HUES6 (cell line): ENCODE measurements at regions not wholly inside any gene's neighbourhood (a gene's known extent, or its start where the extent isn't known, plus 50 kb on each side); places are given as distances from the start of the nearest gene placed in this dataset.

Experiments used
- H3K27ac ChIP-seq: 2 replicates; pipeline ENCODE4 v1.7.0; 2013; ENCODE audit warnings: low read depth, mild to moderate bottlenecking, low read length, inconsistent platforms
- H3K27me3 ChIP-seq: 2 replicates; pipeline ENCODE4 v1.6.1; 2013; ENCODE audit warnings: low read length; ENCODE audit not compliant: control insufficient read depth, insufficient read depth
- H3K36me3 ChIP-seq: 2 replicates; pipeline ENCODE4 v1.6.1; 2013; ENCODE audit warnings: low read length; ENCODE audit not compliant: control insufficient read depth, insufficient read depth
- H3K4me1 ChIP-seq: 2 replicates; pipeline ENCODE4 v1.6.1; 2013; ENCODE audit warnings: low read length; ENCODE audit not compliant: control insufficient read depth, insufficient read depth
- H3K4me3 ChIP-seq: 2 replicates; pipeline ENCODE4 v1.5.1; 2013; ENCODE audit warnings: low read depth, low read length
- H3K9ac ChIP-seq: one replicate; pipeline ENCODE4 v1.6.1; 2013; ENCODE audit warnings: mild to moderate bottlenecking, low read length
- H3K9me3 ChIP-seq: 2 replicates; pipeline ENCODE4 v1.6.1; 2013; ENCODE audit warnings: low read depth, low read length; ENCODE audit not compliant: control insufficient read depth, insufficient read depth

- no peak overlapping the region for H3K27ac ChIP-seq
- no peak overlapping the region for H3K9ac ChIP-seq
- no peaks in the 10 kb centered on the region for H3K9me3 ChIP-seq
- H3K4me1 ChIP-seq, result peaks cover 6% of the 10 kb centered on the region
- no peak overlapping the region for H3K4me3 ChIP-seq
- H3K36me3 ChIP-seq, result no peaks in the 10 kb centered on the region
- peaks cover 5% of the 10 kb centered on the region; the same call in 1 of the 2 replicates for H3K27me3 ChIP-seq
Observed at GRCh38 chr10:78813526-78813925, 255.2 kb upstream of the ZMIZ1 start.

- Histone ChIP-seq H3K9me3 (no peaks in the 10 kb centered on the region), H3K27ac (no peak overlapping the region), H3K27me3 (peaks cover 5% of the 10 kb centered on the region; the same call in 1 of the 2 replicates), H3K9ac (no peak overlapping the region), H3K4me1 (peaks cover 6% of the 10 kb centered on the region), H3K4me3 (no peak overlapping the region), H3K36me3 (no peaks in the 10 kb centered on the region)
Observed at GRCh38 chr10:78813998-78814399, 254.8 kb upstream of the ZMIZ1 start.

DNA sequence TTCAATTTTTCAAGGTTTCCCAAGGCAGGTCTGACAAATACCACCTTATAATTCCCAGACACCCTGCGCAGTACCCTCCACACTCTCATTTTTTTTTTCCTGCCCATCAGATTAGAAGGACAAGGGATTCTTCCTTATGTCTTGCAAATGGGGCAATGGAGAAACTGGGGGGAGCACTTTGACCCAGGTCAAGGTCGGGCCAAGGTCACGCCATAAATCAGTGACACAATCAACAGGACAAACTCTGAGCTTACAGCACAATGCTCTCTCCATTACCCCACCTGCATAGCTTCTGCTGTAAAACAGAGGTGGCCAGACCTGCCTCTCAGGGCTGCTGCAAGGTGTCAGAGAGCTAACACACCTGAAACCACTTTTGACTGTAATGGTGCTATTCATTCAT, 254.4 kb upstream of the ZMIZ1 start:
- Histone ChIP-seq H3K9me3 (no peaks in the 10 kb centered on the region), H3K27me3 (peaks cover 5% of the 10 kb centered on the region; the same call in 1 of the 2 replicates), H3K4me3 (no peak overlapping the region), H3K4me1 (peaks cover 6% of the 10 kb centered on the region), H3K27ac (no peak overlapping the region), H3K36me3 (no peaks in the 10 kb centered on the region), H3K9ac (no peak overlapping the region)

DNA sequence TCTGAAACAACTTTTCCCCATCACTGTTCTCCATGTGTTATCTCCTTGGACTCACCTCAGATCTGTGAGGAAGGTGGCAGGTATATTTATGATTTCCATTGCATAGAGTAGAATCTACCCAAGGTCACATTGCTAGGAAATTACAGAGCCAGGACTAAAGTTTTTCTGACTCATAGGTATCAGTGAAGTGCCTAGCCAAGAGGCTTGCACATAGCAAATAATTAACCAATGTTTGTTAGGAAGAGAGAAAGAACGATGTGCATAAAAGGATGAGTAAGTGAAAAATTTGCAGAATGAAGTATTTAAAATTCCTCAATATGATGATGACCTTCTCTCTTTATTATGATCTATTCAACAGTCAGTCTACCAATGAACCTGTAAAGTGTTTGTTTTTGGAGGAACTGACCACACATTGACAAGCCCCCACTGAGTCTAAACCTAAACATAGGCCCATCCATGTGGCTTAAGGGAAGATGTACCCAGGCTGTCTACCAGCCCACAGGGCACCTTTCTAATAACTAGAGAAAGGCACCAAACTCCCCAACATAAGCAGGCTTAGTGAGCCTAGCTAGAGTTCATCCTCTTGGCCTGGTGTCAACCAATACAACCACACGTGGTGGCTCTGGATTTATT, 252.9 kb upstream of the ZMIZ1 start:
- no peaks in the 10 kb centered on the region for H3K36me3 ChIP-seq
- peaks cover 5% of the 10 kb centered on the region; the same call in 1 of the 2 replicates for H3K27me3 ChIP-seq
- no peaks in the 10 kb centered on the region for H3K9me3 ChIP-seq
- H3K27ac ChIP-seq, result no peak overlapping the region
- no peak overlapping the region for H3K4me3 ChIP-seq
- no peak overlapping the region for H3K9ac ChIP-seq
- peaks cover 6% of the 10 kb centered on the region for H3K4me1 ChIP-seq

DNA sequence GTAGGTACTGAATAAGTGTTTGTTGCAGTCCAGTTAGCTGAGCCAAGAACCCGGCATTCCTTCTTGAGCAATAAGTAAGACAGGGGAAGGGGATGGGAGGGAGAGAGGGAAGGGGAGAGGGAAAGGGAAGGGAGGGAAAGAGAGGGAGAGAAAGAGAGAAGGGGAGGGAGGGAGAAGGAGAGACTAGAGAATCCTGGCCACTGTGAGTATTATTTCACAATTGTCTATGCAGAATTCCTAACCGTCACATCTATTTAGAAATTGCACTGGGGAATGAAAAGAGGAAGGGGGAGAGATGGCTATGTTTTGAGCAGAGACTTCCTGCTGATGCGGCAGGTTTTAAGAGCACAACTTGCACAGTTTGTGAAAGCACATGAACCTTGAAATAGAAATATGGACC, 251.4 kb upstream of the ZMIZ1 start:
- no peaks in the 10 kb centered on the region for H3K36me3 ChIP-seq
- peaks cover under 1% of the 10 kb centered on the region; the same call in 1 of the 2 replicates for H3K9me3 ChIP-seq
- H3K9ac ChIP-seq, result no peak overlapping the region
- peaks cover 6% of the 10 kb centered on the region for H3K4me1 ChIP-seq
- H3K27ac ChIP-seq, result no peak overlapping the region
- H3K27me3 ChIP-seq, result no peaks in the 10 kb centered on the region
- no peak overlapping the region for H3K4me3 ChIP-seq

- H3K9me3 ChIP-seq, result peaks cover 4% of the 10 kb centered on the region; the same call in 1 of the 2 replicates
- H3K4me3 ChIP-seq, result no peak overlapping the region
- no peaks in the 10 kb centered on the region for H3K36me3 ChIP-seq
- H3K27me3 ChIP-seq, result no peaks in the 10 kb centered on the region
- H3K9ac ChIP-seq, result no peak overlapping the region
- H3K4me1 ChIP-seq, result peaks cover 6% of the 10 kb centered on the region
- H3K27ac ChIP-seq, result no peak overlapping the region
Observed at GRCh38 chr10:78817804-78818203, 251.0 kb upstream of the ZMIZ1 start.

GRCh38 chr10:78819361-78820006, 249.3 kb upstream of the ZMIZ1 start:
- Histone ChIP-seq H3K4me3 (no peak overlapping the region), H3K27ac (no peak overlapping the region), H3K27me3 (no peaks in the 10 kb centered on the region), H3K4me1 (peaks cover 6% of the 10 kb centered on the region), H3K36me3 (no peaks in the 10 kb centered on the region), H3K9ac (no peak overlapping the region), H3K9me3 (peaks cover 4% of the 10 kb centered on the region; the same call in 1 of the 2 replicates)

- peaks cover 6% of the 10 kb centered on the region for H3K4me1 ChIP-seq
- no peak overlapping the region for H3K4me3 ChIP-seq
- H3K27me3 ChIP-seq, result no peaks in the 10 kb centered on the region
- H3K9ac ChIP-seq, result no peak overlapping the region
- no peaks in the 10 kb centered on the region for H3K36me3 ChIP-seq
- H3K27ac ChIP-seq, result no peak overlapping the region
- H3K9me3 ChIP-seq, result peaks cover 4% of the 10 kb centered on the region; the same call in 1 of the 2 replicates
Observed at GRCh38 chr10:78820007-78820362, 248.8 kb upstream of the ZMIZ1 start.

DNA sequence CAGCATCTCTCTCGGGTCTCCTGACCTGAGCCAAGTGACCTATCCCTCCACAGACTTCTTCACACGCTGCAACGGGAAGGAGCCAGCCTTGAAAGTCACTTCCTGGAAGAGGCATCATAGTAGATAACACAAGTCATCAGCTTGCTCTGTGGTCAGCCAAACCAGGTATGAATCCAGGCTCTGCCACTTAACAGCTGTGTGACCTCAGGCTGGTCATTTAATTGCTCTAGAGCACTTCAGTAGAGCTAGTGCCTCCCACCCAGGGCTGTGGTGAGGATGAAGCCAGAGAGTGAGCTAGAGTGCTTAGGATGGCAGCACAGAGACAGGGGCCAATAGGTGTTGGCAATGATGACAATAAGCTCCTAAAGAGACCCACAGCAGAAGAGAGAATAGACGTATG, 247.7 kb upstream of the ZMIZ1 start:
- Histone ChIP-seq H3K4me1 (peaks cover 6% of the 10 kb centered on the region), H3K27ac (no peak overlapping the region), H3K9me3 (peaks cover 4% of the 10 kb centered on the region; the same call in 1 of the 2 replicates), H3K36me3 (no peaks in the 10 kb centered on the region), H3K27me3 (no peaks in the 10 kb centered on the region), H3K9ac (no peak overlapping the region), H3K4me3 (no peak overlapping the region)

DNA sequence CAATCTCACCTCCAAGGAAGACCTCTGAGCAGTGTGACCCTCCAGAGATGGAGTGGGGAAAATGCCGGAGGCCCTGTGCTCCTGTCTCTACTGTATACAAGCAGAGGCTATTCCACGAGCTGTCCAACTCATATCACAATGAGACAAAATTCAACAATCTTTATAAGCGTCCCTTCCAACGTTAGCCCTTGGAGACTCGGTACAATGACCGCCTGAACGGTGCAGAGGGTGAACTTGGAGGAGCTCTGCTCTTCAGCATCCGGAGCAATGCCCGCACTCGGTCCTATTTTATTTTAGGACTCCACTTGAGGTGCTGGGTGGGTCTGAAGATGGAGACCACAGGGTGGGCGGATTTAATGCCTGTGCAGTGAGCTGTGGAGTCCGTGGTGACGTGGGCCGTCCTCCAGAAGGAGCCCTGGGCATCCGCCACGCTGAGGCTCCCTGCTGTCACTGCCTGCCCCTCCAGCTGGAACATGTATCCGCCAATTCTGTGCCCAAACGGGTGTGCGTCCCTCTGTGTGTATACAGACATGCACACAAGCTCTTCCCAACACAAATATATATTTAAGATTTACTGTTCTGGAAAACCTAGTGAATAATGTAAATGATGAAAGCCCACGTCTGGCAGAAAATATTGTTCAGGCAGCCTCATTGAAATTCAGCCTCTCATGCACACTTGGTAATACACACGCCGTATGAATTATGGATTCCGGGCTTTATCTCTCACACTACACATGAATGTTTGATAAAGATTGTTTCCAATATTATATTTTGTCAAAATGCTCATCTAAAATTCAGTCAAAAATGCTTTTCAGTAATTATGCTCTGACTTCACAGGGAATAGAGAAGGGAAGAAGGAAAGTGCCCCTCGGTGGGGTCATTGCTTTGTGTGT, 239.9 kb upstream of the ZMIZ1 start:
- Histone ChIP-seq H3K4me1 (peaks cover 3% of the 10 kb centered on the region; the same call in 1 of the 2 replicates), H3K27me3 (no peaks in the 10 kb centered on the region), H3K27ac (no peak overlapping the region), H3K9ac (no peak overlapping the region), H3K36me3 (no peaks in the 10 kb centered on the region), H3K4me3 (no peak overlapping the region), H3K9me3 (peaks cover 18% of the 10 kb centered on the region)

- Histone ChIP-seq H3K9me3 (peaks cover 22% of the 10 kb centered on the region), H3K27ac (no peak overlapping the region), H3K4me1 (peaks cover 3% of the 10 kb centered on the region; the same call in 1 of the 2 replicates), H3K9ac (no peak overlapping the region), H3K36me3 (no peaks in the 10 kb centered on the region), H3K4me3 (no peak overlapping the region), H3K27me3 (no peaks in the 10 kb centered on the region)
Observed at GRCh38 chr10:78829565-78829964, 239.2 kb upstream of the ZMIZ1 start.
